Stimulated activated CD8-positive, alpha-beta memory T cell treated with anti-CD3 and anti-CD28 coated beads, Interleukin-15, amount 100 ng/mL, for 1 hour (primary cell): ENCODE measurements at regions not wholly inside any gene's neighbourhood (a gene's known extent, or its start where the extent isn't known, plus 50 kb on each side); places are given as distances from the start of the nearest gene placed in this dataset.

Experiments
- DNase-seq: peaks from one replicate; pipeline ENCODE4 v3.0.0-alpha.2; 2020; ENCODE audit warnings: low read depth

- DNase-seq: no peak
Measured at GRCh38 chr18:42401131-42401673, 446.2 kb downstream of the PIK3C3 start.

DNA sequence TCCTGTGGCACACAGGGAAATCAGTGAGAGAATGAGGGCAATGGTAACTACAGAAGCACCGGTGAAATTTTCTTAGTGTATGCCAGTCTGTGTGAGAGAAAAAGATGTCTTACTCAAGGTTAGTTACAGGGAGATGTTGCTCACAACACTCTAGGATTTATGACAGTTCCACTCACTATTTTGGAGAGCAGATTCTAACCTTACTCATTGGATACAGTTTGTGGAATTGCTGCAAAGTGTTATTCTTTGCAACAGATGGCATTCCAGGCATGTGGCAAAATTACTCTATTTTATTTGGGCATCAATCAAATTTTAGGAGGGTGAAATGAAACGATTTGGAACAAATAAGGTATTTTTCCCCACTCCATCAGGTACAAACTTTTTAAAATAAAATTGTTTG lies 449.1 kb downstream of the PIK3C3 start:
- DNase-seq: no peak

DNA sequence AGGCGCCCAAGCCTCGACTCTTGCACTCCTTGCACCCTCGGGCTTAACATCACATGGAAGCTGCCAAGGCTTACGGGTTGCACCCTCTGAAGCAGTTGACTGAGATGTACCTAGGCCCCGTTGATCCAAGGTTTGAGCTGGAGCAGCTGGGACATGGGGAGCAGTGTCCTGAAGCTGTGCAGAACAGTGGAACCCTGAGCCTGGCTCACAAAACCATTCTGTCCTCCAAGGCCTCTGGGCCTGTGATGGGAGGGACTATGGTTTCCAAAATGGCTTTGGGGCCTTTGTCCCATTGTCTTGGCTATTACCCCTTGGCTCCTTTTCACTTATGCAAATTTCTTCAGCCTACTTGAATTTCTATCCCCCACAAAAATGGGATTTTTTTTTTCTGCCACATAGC lies 454.0 kb downstream of the PIK3C3 start:
- DNase-seq: no peak

DNA sequence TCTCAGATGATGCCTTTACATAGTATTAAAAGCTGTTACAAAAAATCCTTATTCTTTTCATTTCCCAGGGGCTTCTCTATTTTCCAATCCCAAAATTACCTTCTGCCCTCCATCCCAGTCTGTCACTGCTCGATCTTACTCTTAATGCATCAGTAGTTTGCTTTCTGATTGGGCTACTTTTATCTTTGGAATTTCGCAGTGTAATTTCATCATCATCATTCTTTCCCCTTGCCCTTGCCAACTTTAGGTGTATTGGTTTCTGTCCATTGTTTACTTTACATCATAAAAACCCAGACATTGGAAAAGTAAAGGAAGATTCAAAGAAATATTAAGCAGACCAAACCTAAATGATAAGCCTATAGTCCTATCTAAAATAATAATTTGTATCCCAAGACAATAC lies 457.2 kb downstream of the PIK3C3 start:
- DNase-seq: no peak

DNA sequence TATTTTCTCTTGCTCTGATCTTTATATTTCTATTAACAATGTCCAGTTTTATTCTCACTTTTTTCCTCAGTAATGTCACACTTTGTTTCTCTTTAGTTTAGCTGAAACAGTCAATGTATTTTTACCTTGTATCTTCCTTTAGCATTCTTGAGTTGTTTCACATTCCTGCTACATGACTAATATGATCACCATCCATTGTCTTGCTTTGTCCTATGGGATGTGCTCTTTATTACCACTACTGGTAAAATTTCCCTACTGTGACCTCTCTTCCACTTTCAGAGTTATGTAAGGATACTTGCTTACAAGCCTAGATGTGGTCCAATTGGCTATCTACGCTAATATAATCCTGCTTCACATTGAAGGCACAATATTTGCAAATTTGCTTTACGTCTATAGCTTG lies 457.9 kb downstream of the PIK3C3 start:
- DNase-seq: no peak

- DNase-seq: no peak
Measured at GRCh38 chr18:42413870-42414269, 458.8 kb downstream of the PIK3C3 start.

DNA sequence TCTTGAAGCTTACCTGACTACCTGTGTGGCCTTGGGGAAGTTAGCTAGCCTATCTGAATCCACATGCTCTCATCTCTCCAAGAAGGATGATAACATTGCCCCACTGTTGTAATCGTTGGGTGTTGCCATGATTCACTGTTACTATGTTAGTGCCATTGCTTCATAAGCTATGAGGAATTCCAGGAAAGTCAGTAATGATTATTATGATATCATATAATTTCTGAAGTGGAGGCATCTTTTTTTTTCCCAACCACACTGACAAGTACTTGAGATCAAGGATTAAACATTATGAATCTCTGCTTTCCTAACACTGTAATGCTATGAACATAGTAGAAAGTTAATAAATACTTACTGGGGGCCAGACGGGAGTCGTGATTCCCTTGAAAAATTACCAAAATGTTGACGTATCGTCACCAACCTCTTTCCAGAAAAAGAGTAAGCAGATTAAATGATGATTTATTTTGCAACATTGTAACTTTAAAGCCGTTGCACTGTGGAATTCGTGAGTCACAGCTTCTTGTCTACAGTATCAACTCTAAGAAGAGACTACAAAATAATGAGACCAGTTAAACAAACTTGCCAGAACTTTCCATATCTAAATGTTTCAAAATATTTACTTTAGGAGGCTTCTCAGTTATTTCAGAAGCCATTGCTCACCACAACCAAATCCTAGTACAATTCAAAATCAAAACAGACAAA lies 459.9 kb downstream of the PIK3C3 start:
- no peak for DNase-seq

DNA sequence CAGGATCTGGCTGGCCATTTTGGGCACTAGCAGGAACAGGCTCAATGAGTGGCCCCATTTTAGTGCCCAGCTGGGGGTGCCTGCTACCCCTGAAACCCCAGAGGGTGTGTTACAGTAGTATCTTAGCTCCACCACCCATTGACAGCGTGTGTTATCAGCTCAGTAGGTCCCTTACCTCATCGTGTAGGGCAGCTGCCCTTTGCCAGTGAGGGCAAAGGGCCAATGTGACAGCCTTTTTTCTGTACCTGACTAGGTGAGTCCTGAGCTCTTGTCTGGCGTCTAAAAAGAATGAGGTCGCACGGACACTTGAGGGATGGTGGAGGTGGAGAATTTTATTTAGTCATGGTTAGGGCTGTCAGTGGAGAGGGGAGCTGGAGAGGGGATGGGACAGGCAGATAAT lies 462.2 kb downstream of the PIK3C3 start:
- DNase-seq: no peak

- no peak for DNase-seq
Measured at GRCh38 chr18:42418121-42418520, 463.1 kb downstream of the PIK3C3 start.

- DNase-seq: no peak
Measured at GRCh38 chr18:42425025-42425424, 470.0 kb downstream of the PIK3C3 start.

DNA sequence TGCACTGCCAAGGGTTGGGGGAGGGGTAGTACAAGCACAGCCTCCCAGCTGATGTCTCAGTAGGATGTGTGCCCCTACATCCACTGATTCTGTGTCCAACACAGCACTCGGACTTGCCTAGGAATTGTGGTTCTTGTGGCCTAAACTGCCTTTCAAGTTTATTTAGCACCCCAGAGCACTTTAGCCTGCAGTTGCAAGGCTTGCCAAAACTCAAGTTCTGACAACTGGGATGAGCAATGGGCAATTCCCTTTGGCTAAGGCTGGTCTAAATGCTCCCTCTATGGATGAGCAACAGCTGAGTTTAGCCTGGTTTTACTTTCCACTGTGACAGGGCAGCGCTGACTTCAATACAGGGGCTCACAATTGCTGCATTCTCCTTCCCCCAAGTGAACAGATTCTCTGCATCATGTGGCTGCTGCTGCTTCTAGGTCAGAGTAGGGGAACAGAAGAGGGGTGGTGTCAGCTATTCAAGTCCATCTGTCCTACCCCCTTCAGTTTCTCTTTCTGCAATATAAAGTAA lies 471.5 kb downstream of the PIK3C3 start:
- DNase-seq: no peak

DNA sequence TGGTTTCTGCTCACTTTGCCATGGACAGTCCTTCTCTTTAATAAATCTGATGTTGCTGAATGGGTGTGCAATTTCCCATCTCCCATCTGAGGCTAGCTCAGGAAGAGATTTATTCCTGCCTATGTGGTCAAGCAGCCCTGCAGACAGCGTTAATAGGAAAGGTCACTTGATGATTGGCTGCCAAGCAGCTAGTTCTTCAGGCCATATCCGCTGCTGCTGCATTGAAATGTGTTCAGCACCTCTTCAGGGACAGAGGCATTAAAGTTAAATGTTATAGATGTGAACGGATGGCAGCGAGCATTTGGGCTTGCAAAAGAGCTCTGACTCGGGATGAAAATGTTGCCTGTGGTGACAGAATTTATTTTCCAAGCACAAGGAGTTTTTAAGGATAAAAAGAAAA lies 474.2 kb downstream of the PIK3C3 start:
- DNase-seq: no peak

GRCh38 chr18:42436222-42436765 lies 481.3 kb downstream of the PIK3C3 start:
- DNase-seq: no peak

DNA sequence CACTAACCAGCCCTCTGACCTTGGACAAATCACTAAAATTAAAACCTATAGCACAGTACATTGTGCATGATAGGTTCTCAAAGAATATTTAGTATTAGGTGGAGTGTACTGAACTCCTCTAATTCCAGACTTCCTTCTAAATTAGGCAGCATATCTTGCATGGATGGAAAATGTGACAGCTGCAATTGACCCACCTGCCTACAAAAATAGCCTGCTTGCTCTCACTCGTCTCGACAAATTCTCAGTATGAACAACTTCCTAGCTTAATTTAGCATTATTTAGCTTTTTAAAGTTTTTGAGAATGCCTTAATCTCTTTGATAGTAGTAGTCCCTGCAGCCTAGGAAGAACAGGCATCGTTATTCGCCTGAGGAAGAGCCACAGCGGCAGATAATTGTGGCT lies 482.0 kb downstream of the PIK3C3 start:
- no peak for DNase-seq

- no peak for DNase-seq
Measured at GRCh38 chr18:42437646-42438045, 482.6 kb downstream of the PIK3C3 start.

DNA sequence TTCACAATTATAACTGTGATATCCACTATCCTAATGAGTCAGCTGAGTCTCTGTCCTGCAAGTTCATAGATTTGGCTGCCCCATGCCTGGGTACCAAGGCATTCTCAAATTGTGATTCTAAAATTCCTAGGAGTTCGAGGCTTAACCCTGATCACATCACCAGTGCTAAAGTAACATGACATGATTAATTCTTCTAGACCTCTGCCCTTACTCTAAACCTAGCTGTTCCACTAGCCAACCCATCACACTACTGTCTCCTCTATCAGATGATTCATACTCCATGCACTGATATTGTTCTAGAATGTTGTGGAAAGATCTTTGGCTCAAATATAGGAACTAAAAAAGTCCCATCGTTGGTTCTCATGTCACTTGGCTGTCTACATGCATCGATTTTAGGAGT lies 487.6 kb downstream of the PIK3C3 start:
- DNase-seq: no peak

GRCh38 chr18:42444349-42444748 lies 489.3 kb downstream of the PIK3C3 start:
- no peak for DNase-seq

GRCh38 chr18:42445359-42445758 lies 490.3 kb downstream of the PIK3C3 start:
- no peak for DNase-seq

GRCh38 chr18:42446195-42446594 lies 491.2 kb downstream of the PIK3C3 start:
- DNase-seq: no peak

DNA sequence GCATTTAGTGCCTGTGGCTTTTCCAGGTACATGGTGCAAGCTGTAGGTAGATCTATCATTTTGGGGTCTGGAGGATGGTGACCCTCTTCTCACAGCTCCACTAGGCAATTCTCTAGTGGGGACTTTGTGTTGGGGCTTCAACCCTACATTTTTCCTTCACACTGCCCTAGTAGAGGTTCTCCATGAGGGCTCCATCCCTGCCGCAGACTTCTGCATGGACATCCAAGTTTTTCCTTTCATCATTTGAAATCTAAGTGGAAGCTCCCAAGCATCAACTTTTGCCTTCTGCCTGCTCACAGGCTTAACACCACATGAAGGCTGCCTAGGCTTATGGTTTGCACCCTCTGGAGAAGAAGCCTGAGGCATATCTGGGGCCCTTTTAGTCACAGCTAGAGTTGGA lies 492.7 kb downstream of the PIK3C3 start:
- DNase-seq: no peak

GRCh38 chr18:42458226-42458625 lies 503.2 kb downstream of the PIK3C3 start:
- no peak for DNase-seq

GRCh38 chr18:42459873-42460272 lies 504.8 kb downstream of the PIK3C3 start:
- no peak for DNase-seq

DNA sequence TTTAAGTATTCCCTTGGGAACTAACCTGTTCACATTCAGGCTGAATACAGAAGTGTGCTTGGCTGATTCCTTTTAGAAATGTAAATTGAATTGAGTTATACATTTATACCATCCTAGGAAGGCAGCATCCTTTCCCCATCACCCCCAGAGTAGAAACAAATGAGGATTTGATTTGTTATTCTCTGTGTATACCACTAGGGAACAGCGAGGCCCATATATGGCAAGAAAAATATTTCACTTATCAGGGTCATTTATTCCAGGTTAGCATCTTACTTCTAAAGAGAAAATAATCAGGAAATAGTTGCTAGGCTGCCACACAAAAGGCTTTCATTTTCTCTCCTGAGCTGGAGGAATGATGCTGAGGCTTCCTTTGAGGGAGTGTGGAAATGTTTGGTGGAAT lies 516.9 kb downstream of the PIK3C3 start:
- DNase-seq: no peak

GRCh38 chr18:42473611-42474010 lies 518.6 kb downstream of the PIK3C3 start:
- DNase-seq: no peak
